HG03469 (cell line): ENCODE measurements at regions not wholly inside any gene's neighbourhood (a gene's known extent, or its start where the extent isn't known, plus 50 kb on each side); places are given as distances from the start of the nearest gene placed in this dataset.

ENCODE experiments used
- ATAC-seq: cut with Tn5 transposase; IDR thresholded peaks from one replicate; pipeline ENCODE4 v1.9.1; 2021; ENCODE audit warnings: mild to moderate bottlenecking, moderate library complexity, moderate number of reproducible peaks; ENCODE audit not compliant: unreplicated experiment

DNA sequence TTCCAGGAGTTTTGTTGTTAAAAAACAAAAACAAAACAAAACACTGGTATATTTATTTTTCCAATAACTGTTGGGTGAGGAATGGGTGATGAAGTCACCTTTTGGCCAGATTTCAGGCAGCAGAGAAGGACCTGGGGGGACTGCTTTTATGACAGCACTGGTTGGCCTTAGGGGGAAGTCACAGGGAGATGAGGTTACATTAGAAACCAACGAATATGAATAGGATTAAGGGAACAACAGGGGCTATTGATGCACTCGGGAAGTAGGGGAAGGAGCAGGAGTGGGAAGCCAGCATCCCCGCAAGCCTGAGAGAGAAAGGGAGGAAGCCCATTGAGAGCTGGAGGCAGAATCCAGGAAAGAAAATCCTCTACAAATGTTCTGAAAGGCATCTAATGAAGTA lies 958.4 kb downstream of the TYW1 start:
- ATAC-seq: no peak

DNA sequence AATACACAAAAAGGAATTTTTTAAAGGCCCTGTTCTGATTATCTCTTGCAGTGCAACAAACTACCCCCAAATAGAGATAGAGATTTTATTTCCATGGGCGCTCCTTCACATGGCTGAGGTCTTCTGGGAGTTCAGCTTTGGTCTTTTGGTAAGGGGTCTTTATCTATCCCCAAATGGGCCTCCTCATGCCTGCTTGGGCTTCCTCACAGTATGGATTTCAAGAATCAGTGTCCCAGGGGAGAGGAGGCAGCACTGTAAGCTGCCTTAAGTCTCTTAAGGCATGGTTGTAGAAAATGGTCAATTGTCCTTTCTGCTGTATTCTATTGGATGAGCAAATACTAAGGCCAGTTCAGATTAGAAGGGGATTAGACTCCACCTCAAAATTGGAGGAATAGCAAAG lies 966.2 kb downstream of the TYW1 start:
- no peak for ATAC-seq

- no peak for ATAC-seq
Measured at GRCh38 chr7:67976490-67976889, 979.9 kb downstream of the TYW1 start.

- ATAC-seq: no peak
Measured at GRCh38 chr7:67983486-67983885, 986.9 kb downstream of the TYW1 start.

DNA sequence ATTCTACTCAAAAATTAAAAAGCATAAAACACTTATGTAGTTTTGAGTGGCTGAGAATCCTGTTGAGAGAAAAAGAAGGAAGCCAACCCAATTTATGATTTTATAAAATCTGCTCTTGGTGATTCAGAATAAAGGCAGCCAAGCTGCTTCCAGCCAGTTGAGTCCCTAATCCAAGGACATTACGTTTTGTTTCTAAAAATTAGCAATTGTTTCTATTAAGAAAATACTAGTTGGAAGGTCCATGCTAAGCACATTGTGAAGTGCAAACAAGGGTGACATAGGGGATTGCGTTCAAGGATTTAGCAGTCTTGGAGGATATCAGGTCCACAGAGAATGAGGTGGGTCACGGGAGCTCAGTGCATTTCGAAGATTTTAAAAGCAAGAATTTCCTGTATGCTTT lies 987.7 kb downstream of the TYW1 start:
- ATAC-seq: no peak

DNA sequence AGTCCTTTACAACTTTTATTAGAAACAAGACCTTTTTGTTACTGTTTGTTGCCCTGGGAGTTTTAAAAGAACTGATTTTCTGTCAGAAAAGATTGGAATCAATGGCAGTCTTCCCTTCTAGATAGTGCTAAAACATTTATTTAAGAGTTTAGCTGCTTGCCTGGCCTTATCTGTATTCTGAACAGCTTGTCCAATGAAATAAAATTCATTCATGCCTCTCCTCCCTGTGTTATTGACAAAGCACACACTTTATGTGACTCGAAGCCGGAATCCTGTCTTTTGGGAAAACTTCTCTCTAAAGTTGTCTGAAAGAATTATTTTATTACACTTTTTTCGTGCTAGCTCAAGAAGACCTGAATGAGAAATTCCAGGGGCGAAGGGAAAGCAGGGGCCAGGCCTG lies 992.5 kb downstream of the TYW1 start:
- no peak for ATAC-seq

GRCh38 chr7:67990003-67990402 lies 993.4 kb downstream of the TYW1 start:
- no peak for ATAC-seq

GRCh38 chr7:67990716-67991115 lies 994.1 kb downstream of the TYW1 start:
- no peak for ATAC-seq

- no peak for ATAC-seq
Measured at GRCh38 chr7:67992287-67992686, 995.7 kb downstream of the TYW1 start.

DNA sequence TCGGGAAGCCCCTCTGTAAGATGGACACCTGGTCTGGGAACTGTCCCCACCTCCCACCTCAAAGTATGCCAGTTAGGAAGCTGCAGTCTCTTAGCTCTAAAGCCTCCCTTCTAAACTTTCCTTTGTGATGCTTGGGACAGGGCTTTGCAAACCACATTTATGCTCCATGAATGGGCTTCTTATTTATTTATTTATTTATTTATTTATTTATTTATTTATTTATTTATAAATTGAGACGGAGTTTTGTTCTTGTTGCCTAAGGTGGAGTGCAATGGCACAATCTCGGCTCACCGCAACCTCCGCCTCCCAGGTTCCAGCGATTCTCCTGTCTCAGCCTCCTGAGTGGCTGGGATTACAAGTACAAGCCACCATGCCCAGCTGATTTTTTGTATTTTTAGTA lies 1009.4 kb downstream of the TYW1 start:
- ATAC-seq: no peak

GRCh38 chr7:68006619-68007018 lies 1010.0 kb downstream of the TYW1 start:
- ATAC-seq: no peak

DNA sequence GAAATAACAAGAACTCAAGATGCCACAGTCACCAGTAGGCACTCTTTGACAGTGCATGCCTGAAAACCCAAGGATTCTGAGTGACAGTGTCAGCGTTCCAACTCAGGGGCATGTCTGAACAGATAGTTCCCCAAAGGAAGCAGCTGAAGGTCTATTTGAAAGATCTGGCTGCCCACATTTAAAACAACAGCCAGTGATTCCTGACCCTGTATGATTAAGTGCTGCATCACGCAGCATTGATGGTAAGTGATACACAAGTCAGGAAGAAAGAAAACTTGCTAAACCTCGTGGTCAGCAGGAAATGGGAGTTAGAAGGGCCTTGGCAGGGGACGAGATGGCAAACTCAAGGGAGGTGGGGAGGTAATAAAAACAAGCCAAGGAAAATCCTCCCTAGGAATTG lies 1013.1 kb downstream of the TYW1 start:
- no peak for ATAC-seq

DNA sequence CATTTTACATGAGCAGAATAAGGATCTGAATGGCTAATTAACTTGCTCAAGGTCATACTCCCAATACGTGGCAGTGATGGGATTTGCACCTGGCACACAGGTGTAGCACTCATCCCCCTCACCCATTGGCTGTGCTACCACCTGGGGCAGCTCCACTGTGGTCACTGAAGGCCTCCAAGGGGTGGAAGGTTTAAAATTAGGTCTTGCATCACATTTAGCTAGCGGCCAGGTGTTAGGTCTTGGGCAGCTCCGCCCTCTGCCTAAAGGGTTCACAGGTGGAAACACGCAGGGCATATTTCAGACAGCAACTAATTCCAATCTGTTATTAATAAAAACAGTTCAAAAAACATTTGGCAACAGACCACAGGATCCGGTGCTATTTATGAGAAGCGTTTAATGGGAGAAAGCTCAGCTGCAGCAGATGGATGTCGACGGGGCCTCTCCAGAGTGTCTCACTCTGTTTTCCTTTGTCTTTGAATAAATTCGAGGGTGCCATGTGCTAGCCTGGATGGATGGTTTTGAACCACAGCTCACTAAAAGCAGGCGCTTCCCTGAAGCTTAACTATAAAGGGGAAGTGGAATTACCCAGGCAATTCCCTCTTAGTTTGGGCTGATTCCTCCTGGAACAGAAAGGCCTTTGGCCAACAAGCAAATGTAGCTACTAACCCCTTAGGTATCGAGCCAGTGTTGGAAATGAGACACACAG lies 1017.6 kb downstream of the TYW1 start:
- ATAC-seq: no peak

DNA sequence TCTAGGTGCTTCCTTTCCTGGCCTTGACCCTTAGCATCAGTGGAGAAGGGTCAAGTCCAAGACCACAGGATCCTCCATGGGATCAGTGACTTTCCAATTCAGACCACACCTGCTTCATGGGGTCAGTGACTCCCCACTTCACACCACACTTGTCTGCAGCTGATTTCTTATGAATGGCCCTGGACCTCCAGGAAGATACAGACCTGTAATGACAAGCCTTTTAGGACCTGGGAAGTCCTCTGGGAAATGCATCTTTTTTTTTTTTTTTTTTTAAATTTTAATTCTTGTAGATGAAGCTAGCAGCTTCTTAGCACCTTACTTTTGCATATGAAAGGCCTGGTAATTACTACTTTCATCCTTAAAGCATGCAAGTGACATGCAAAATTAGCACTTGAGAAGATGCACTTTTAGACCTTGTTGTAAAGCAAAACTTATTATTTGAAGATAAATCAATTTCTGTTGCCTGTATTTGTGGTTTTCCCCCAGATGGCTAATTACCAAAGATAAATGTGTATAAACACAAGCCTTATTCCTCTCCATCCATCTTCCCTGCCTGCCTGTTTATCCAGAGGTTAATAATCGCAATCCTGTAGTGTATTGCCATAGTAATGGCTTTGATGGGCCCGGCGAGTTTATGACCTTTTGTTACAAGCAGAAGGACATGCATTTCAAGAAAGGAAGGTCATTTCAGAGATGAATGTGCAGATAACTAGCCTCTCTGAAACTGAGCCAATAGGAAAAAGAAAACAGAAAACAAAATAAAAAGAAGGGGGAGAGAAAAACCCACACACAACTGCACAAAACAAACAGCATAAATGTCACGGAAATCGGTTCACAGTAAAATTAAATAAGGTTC lies 1018.7 kb downstream of the TYW1 start:
- no peak for ATAC-seq

DNA sequence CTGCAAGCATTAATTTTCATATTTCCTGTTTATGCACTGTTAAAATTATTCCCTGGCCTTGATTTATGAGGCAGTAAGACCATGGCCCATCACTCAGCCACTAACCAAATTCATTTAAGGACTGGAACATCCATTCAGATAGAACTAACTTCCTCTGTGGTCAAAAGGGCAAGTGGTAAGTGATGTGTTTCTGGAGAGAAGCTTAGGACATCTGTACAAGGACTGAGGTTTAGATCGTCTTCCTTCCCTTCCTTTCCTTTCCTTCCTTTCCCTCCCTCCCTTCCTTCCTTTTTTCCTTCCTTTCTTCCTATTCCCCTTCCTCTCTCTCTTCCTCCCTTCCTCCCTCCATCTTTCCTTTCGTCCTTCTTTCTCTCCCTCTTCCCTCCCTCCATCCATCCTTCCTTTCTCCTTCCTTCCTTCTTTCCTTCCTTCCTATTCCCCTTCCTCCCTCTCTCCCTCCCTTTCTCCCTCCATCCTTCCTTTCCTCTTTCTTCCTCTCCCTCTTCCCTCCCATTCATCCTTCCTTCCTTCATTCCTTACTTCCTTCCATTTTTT lies 1019.4 kb downstream of the TYW1 start:
- no peak for ATAC-seq

GRCh38 chr7:68020102-68020501 lies 1023.5 kb downstream of the TYW1 start:
- no peak for ATAC-seq

DNA sequence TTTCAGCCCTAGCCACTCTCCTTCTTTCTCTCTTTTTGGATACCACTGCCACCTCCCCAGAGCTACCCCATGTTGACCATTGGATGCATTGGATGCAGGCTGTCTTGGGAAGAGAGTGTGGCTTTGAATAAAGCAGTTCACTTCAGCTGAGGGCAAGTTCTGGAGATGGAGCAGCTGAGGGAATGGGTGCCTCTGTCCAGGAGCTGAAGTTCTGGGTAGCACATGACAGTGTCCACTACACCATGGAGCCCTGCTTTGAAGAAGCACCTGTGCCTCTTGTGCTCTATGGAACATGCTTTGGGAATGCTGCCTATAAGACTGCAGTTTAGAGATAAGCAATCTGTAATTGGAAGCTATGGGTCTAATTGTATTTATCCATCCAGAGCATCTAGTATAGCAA lies 1028.7 kb downstream of the TYW1 start:
- no peak for ATAC-seq

GRCh38 chr7:68030530-68030929 lies 1033.9 kb downstream of the TYW1 start:
- ATAC-seq: no peak

DNA sequence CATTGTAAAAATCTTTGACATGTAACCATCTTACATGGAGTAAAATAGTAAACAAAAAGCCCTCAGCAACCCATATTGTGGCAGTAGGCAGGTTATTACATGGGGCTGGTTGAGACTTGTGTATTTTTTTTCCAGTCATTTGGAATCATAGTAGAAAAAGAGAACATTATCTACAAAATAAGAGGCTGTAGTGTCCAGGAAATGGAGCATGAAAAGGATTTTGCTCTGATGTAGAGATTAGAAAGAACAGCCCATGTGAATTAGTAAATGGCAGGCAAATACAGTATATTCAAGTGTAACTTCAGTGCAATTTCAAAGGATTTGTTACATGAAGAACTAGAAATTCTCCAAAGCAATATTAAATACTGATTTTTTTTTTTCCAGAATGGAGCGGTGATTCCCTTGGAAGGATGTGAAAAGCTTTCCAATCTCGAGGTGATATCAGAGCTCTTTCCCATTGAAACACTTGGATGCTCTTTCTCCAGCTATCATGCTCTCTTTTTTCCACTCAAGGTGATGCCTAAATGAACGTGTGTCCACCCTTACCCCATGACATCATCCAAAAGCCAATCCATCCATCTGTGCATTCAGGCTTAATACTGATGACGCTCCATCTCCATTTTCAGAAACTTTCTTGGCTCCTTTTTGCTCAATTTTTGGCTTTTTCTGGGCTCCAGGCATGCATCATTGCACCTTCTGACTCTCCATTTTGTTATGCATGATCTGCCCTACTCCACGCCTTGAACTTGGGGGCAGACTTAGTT lies 1034.7 kb downstream of the TYW1 start:
- ATAC-seq: no peak

DNA sequence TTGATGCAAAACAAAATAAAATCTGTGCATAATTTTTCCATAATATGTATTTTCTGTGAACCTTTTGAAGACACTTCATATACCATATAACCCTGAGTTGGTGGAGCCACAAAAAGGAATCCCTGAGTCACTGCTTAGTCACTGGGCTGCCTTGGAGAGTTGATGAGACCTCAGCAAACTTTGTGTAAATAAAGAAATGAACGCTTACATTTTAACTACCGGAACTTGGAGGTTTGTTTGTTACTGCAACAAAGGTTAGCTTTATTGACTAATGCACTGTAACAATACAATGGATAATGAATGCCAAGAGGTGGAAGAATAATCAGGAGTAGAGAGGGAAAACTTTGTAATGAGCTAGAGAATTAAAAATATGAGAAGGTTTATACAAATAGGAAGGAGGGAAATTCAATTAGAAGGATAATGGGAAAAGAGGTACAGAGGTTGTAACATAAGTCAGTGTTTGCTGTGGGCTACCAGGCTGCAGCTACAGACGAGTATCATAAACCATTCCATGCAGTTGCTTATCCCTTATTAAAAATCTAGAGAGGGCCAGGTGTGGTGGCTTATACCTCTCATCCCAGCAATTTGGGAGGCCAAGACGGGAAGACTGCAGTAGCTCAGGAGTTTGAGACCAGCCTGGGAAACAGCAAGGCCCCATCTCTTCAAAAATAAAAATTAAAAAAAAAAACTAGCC lies 1042.1 kb downstream of the TYW1 start:
- ATAC-seq: no peak

DNA sequence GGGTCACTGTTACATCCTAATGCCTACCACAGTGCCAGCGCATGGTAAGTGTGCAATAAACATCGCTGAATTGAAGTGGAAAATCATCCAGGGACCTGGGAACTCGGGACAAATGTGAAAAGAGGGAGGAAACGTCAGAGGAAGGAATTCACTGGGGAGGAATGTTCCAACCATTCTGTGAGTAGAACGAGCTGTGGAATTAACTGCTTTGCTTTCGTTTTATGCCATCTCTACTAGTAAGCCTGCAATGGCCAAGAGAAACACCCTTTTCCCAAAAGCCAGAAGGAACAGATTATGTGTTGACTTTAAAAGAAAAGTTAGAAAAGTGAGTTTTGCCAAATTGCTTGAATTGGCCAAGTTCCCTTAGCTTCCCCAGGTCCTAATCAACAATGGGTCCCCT lies 1044.9 kb downstream of the TYW1 start:
- no peak for ATAC-seq
